GM23248 (cell line): ENCODE measurements at regions not wholly inside any gene's neighbourhood (a gene's known extent, or its start where the extent isn't known, plus 50 kb on each side); places are given as distances from the start of the nearest gene placed in this dataset.

Source experiments
- DNase-seq: peaks from one replicate; pipeline ENCODE4 v3.0.0-alpha.2; 2015
- H2AFZ ChIP-seq: fragments of 200-600 bp; sonication (generic); 2 replicates; pipeline ENCODE4 v1.6.1; 2016; ENCODE audit warnings: antibody characterized with exemption
- H3F3A ChIP-seq: fragments of 200-600 bp; sonication (generic); 2 replicates; pipeline ENCODE4 v1.6.1; 2016; ENCODE audit warnings: mild to moderate bottlenecking, antibody characterized with exemption, mixed run types; ENCODE audit not compliant: insufficient read depth
- H3K27ac ChIP-seq: fragments of 200-600 bp; sonication (generic); 2 replicates; pipeline ENCODE4 v1.5.1; 2016; ENCODE audit warnings: mild to moderate bottlenecking
- H3K27me3 ChIP-seq: fragments of 200-600 bp; sonication (generic); replicated peaks from 2 replicates; pipeline ENCODE4 v1.6.1; 2016; ENCODE audit warnings: mild to moderate bottlenecking; ENCODE audit not compliant: insufficient read depth
- H3K36me3 ChIP-seq: fragments of 200-600 bp; sonication (generic); 2 replicates; pipeline ENCODE4 v1.6.1; 2016; ENCODE audit warnings: low read depth, mild to moderate bottlenecking
- H3K4me1 ChIP-seq: fragments of 200-600 bp; sonication (generic); 2 replicates; pipeline ENCODE4 v1.6.1; 2016; ENCODE audit warnings: mild to moderate bottlenecking; ENCODE audit not compliant: insufficient read depth
- H3K4me2 ChIP-seq: fragments of 200-600 bp; sonication (generic); one replicate; pipeline ENCODE4 v1.6.1; 2016; ENCODE audit warnings: mild to moderate bottlenecking; ENCODE audit not compliant: unreplicated experiment
- H3K4me3 ChIP-seq: fragments of 200-600 bp; sonication (generic); 2 replicates; pipeline ENCODE4 v1.5.1; 2016; ENCODE audit warnings: mild to moderate bottlenecking
- H3K79me2 ChIP-seq: fragments of 200-600 bp; sonication (generic); 2 replicates; pipeline ENCODE4 v1.6.1; 2016; ENCODE audit warnings: mild to moderate bottlenecking; ENCODE audit not compliant: insufficient read depth
- H3K9ac ChIP-seq: fragments of 200-600 bp; sonication (generic); 2 replicates; pipeline ENCODE4 v1.6.1; 2016; ENCODE audit warnings: mild to moderate bottlenecking
- H3K9me2 ChIP-seq: fragments of 200-600 bp; sonication (generic); 2 replicates; pipeline ENCODE4 v1.6.1; 2016; ENCODE audit warnings: mixed run types, mild to moderate bottlenecking, moderate library complexity; ENCODE audit not compliant: insufficient read depth
- H3K9me3 ChIP-seq: fragments of 200-600 bp; sonication (generic); one replicate; pipeline ENCODE4 v1.6.1; 2017; ENCODE audit warnings: low read depth
- H4K20me1 ChIP-seq: fragments of 200-600 bp; sonication (generic); 2 replicates; pipeline ENCODE4 v1.6.0; 2016; ENCODE audit not compliant: insufficient read depth
- EZH2 ChIP-seq: fragments of 200-600 bp; sonication (generic); IDR thresholded peaks from 2 replicates; pipeline ENCODE4 v1.6.1; 2018; ENCODE audit warnings: antibody characterized with exemption, mild to moderate bottlenecking; ENCODE audit not compliant: insufficient read depth, poor library complexity, severe bottlenecking
- EZH2phosphoT487 ChIP-seq: fragments of 200-600 bp; sonication (generic); IDR thresholded peaks from 2 replicates; pipeline ENCODE4 v1.6.1; 2018; ENCODE audit warnings: antibody characterized with exemption, moderate library complexity, mild to moderate bottlenecking, low read depth; ENCODE audit not compliant: insufficient read depth
- WGBS, 2 experiments: methylation state at CpG; one replicate each; pipeline ENCODE4 v1.1.6; 2015 to 2017; ENCODE audit warnings: low lambda C conversion rate in 2 of 2, low coverage in 1 of 2; ENCODE audit errors: missing lambda C conversion rate in 2 of 2; 5-methylcytosine and 5-hydroxymethylcytosine counted together
- in situ Hi-C: fragments of 300-500 bp; cut with MboI; formaldehyde crosslinking; loops from 2 replicates; pipeline ENCODE4 v1.15.0; 2020

- TF ChIP-seq EZH2 (no peak), EZH2phosphoT487 (no peak)
- Histone ChIP-seq H3K9me2 (peaks cover 5% of the 10 kb centered on the region; the same call in 1 of the 2 replicates), H3K27me3 (no peaks in the 10 kb centered on the region), H3K4me2 (no peak overlapping the region), H3F3A (peaks cover 11% of the 10 kb centered on the region; the same call in 1 of the 2 replicates), H3K79me2 (no peaks in the 10 kb centered on the region), H3K9ac (no peak overlapping the region), H3K4me1 (peaks cover 29% of the 10 kb centered on the region), H3K4me3 (no peak overlapping the region), H2AFZ (no peak overlapping the region), H3K9me3 (no peaks in the 10 kb centered on the region), H3K36me3 (no peaks in the 10 kb centered on the region), H3K27ac (no peak overlapping the region), H4K20me1 (no peaks in the 10 kb centered on the region)
- in situ Hi-C loops, result no loop called here
- 95 to 96% methylated on average over 6 of the region's 6 CpGs for WGBS, 2 experiments
- no peak for DNase-seq
These were observed 133.6 kb upstream of the COL1A2 start for GRCh38 chr7:94261067-94261466.

GRCh38 chr7:94264756-94265155, 129.9 kb upstream of the COL1A2 start:
- Histone ChIP-seq H3K4me3 (no peak overlapping the region), H3K9me2 (peaks cover 5% of the 10 kb centered on the region; the same call in 1 of the 2 replicates), H4K20me1 (no peaks in the 10 kb centered on the region), H3K27me3 (no peaks in the 10 kb centered on the region), H3K9ac (no peak overlapping the region), H3K27ac (no peak overlapping the region; the same call in 1 of the 2 replicates), H3K4me1 (peaks cover 26% of the 10 kb centered on the region), H3F3A (peaks cover 13% of the 10 kb centered on the region; the same call in 1 of the 2 replicates), H2AFZ (no peak overlapping the region), H3K36me3 (no peaks in the 10 kb centered on the region), H3K9me3 (no peaks in the 10 kb centered on the region), H3K4me2 (no peak overlapping the region), H3K79me2 (no peaks in the 10 kb centered on the region)
- peak; percentile 29 for DNase-seq
- in situ Hi-C loops, result no loop called here
- TF ChIP-seq EZH2 (no peak), EZH2phosphoT487 (no peak)

GRCh38 chr7:94265456-94265855, 129.2 kb upstream of the COL1A2 start:
- DNase-seq, result no peak
- H3K9me3 ChIP-seq, result no peaks in the 10 kb centered on the region
- TF ChIP-seq EZH2phosphoT487 (no peak), EZH2 (no peak)
- no peak overlapping the region for H3K4me2 ChIP-seq
- H4K20me1 ChIP-seq, result no peaks in the 10 kb centered on the region
- peaks cover 13% of the 10 kb centered on the region; the same call in 1 of the 2 replicates for H3F3A ChIP-seq
- H2AFZ ChIP-seq, result no peak overlapping the region
- in situ Hi-C loops, result no loop called here
- no peaks in the 10 kb centered on the region for H3K36me3 ChIP-seq
- no peak overlapping the region for H3K27ac ChIP-seq
- 89 to 96% methylated on average over 2 of the region's 2 CpGs for WGBS, 2 experiments
- no peak overlapping the region for H3K4me3 ChIP-seq
- peaks cover 26% of the 10 kb centered on the region for H3K4me1 ChIP-seq
- H3K27me3 ChIP-seq, result no peaks in the 10 kb centered on the region
- no peaks in the 10 kb centered on the region for H3K79me2 ChIP-seq
- H3K9ac ChIP-seq, result no peak overlapping the region
- peaks cover 5% of the 10 kb centered on the region; the same call in 1 of the 2 replicates for H3K9me2 ChIP-seq

GRCh38 chr7:94266238-94266644, 128.5 kb upstream of the COL1A2 start:
- Histone ChIP-seq H3K36me3 (no peaks in the 10 kb centered on the region), H3K79me2 (no peaks in the 10 kb centered on the region), H3K9ac (no peak overlapping the region), H3K4me3 (no peak overlapping the region), H3K27ac (no peak overlapping the region), H3K9me2 (peaks cover 5% of the 10 kb centered on the region; the same call in 1 of the 2 replicates), H3K4me1 (peaks cover 26% of the 10 kb centered on the region), H4K20me1 (no peaks in the 10 kb centered on the region), H3K4me2 (peak overlapping the region; percentile 37), H3K9me3 (no peaks in the 10 kb centered on the region), H3F3A (peaks cover 13% of the 10 kb centered on the region; the same call in 1 of the 2 replicates), H2AFZ (peak overlapping the region; percentile 11; the same call in 1 of the 2 replicates), H3K27me3 (no peaks in the 10 kb centered on the region)
- peak; percentile 70 for DNase-seq
- TF ChIP-seq EZH2phosphoT487 (no peak), EZH2 (no peak)
- 17 to 18% methylated on average over 3 of the region's 3 CpGs for WGBS, 2 experiments
- in situ Hi-C loops, result no loop called here

GRCh38 chr7:94270772-94271171, 123.9 kb upstream of the COL1A2 start:
- Histone ChIP-seq H3K9me3 (no peaks in the 10 kb centered on the region), H3K4me2 (no peak overlapping the region), H4K20me1 (no peaks in the 10 kb centered on the region), H3K4me3 (no peak overlapping the region), H2AFZ (no peak overlapping the region), H3K9me2 (no peaks in the 10 kb centered on the region), H3K27ac (no peak overlapping the region), H3K27me3 (no peaks in the 10 kb centered on the region), H3K4me1 (peaks cover 19% of the 10 kb centered on the region), H3F3A (0 out of 2 replicates have a peak, but pooled peaks cover 5% of the 10 kb centered on the region), H3K9ac (no peak overlapping the region), H3K36me3 (no peaks in the 10 kb centered on the region), H3K79me2 (no peaks in the 10 kb centered on the region)
- no peak for DNase-seq
- in situ Hi-C loops, result loop anchor here (10.0 kb wide), 1 partner anchor 366 kb away; the partner anchor contains the start of gene GNGT1
- 97 to 100% methylated on average over 1 of the region's 1 CpG for WGBS, 2 experiments
- TF ChIP-seq EZH2 (no peak), EZH2phosphoT487 (no peak)
